A673 (cell line): ENCODE measurements at regions not wholly inside any gene's neighbourhood (a gene's known extent, or its start where the extent isn't known, plus 50 kb on each side); places are given as distances from the start of the nearest gene placed in this dataset.

ENCODE experiments used
- BruUV-seq: library from RNA; stranded (reverse); fragments of 400-500 nt; replicated peaks from 2 replicates; lab custom pipeline; 2021; lab: Mats Ljungman, UMichigan
- CTCF ChIA-PET: fragments of 300-600 bp; sonication (Branson Sonifier 250); formaldehyde crosslinking; loops from one replicate; lab custom pipeline; 2022; ENCODE audit warnings: antibody characterized with exemption; lab: Charles Lee
- POLR2A ChIA-PET: fragments of 300-600 bp; sonication (Branson Sonifier 250); formaldehyde crosslinking; loops from one replicate; lab custom pipeline; 2022; ENCODE audit warnings: antibody characterized with exemption; ENCODE audit not compliant: low non-redundant PET; lab: Charles Lee
- DNase-seq: peaks from one replicate; pipeline ENCODE4 v3.0.0-alpha.2; 2015; ENCODE audit warnings: low spot score
- H3K27ac ChIP-seq: fragments of 200-600 bp; sonication (generic); 2 replicates; pipeline ENCODE4 v1.5.1; 2016; ENCODE audit warnings: mixed run types, low read depth, mild to moderate bottlenecking, mixed read lengths, antibody characterized with exemption, low read length; ENCODE audit not compliant: poor library complexity, severe bottlenecking
- H3K27me3 ChIP-seq: fragments of 200-600 bp; sonication (generic); replicated peaks from 2 replicates; pipeline ENCODE4 v1.6.1; 2017; ENCODE audit warnings: mixed run types, low read depth, mild to moderate bottlenecking, mixed read lengths, antibody characterized with exemption, low read length; ENCODE audit not compliant: insufficient read depth, poor library complexity
- H3K36me3 ChIP-seq: fragments of 200-600 bp; sonication (generic); 2 replicates; pipeline ENCODE4 v1.6.1; 2016; ENCODE audit warnings: mixed run types, mild to moderate bottlenecking, mixed read lengths, antibody characterized with exemption, low read length; ENCODE audit not compliant: insufficient read depth, poor library complexity, severe bottlenecking
- H3K4me1 ChIP-seq: fragments of 200-600 bp; sonication (generic); 2 replicates; pipeline ENCODE4 v1.6.1; 2017; ENCODE audit warnings: mixed run types, mild to moderate bottlenecking, mixed read lengths, antibody characterized with exemption, low read length; ENCODE audit not compliant: insufficient read depth, poor library complexity, severe bottlenecking
- H3K4me3 ChIP-seq: fragments of 200-600 bp; sonication (generic); 2 replicates; pipeline ENCODE4 v1.5.1; 2016; ENCODE audit warnings: low read depth, mixed run types, mild to moderate bottlenecking, mixed read lengths, low read length; ENCODE audit not compliant: poor library complexity, severe bottlenecking
- H3K9me3 ChIP-seq: fragments of 200-600 bp; sonication (generic); 2 replicates; pipeline ENCODE4 v1.6.1; 2016; ENCODE audit warnings: mixed run types, low read depth, mild to moderate bottlenecking, mixed read lengths, antibody characterized with exemption, low read length; ENCODE audit not compliant: poor library complexity, severe bottlenecking
- CTCF ChIP-seq: fragments of 300-800, 200-600 bp; sonication (generic); conservative IDR thresholded peaks from 2 replicates; pipeline ENCODE4 v1.5.1; 2017; ENCODE audit warnings: low read depth, mild to moderate bottlenecking, antibody characterized with exemption, low read length, moderate library complexity, mixed read lengths
- EZH2 ChIP-seq: fragments of 200-600 bp; sonication (generic); IDR thresholded peaks from 2 replicates; pipeline ENCODE4 v1.6.1; 2017; ENCODE audit warnings: borderline replicate concordance, low read depth, mild to moderate bottlenecking, mixed read lengths, antibody characterized with exemption, low read length; ENCODE audit not compliant: poor library complexity, severe bottlenecking
- intact Hi-C: fragments of 100-400 bp; cut with micrococcal nuclease; formaldehyde crosslinking; loops from one replicate; pipeline ENCODE4 v1.10.0; 2022; ENCODE audit not compliant: unreplicated experiment

GRCh38 chr1:30183895-30184294 is 539.5 kb downstream of the MATN1 start:
- CTCF ChIA-PET: no interaction called here
- Histone ChIP-seq H3K27ac (no peak overlapping the region), H3K27me3 (no peaks in the 10 kb centered on the region), H3K36me3 (no peaks in the 10 kb centered on the region), H3K9me3 (no peaks in the 10 kb centered on the region), H3K4me1 (no peaks in the 10 kb centered on the region), H3K4me3 (no peak overlapping the region)
- intact Hi-C loops: no loop called here
- BruUV-seq: no TSS peak
- POLR2A ChIA-PET: no interaction called here
- TF ChIP-seq EZH2 (no peak), CTCF (no peak)
- DNase-seq: no peak

- Histone ChIP-seq H3K27me3 (no peaks in the 10 kb centered on the region), H3K27ac (no peak overlapping the region), H3K36me3 (no peaks in the 10 kb centered on the region), H3K9me3 (no peaks in the 10 kb centered on the region), H3K4me1 (no peaks in the 10 kb centered on the region), H3K4me3 (no peak overlapping the region)
- DNase-seq: no peak
- CTCF ChIA-PET: no interaction called here
- TF ChIP-seq CTCF: no peak
- TF ChIP-seq EZH2: no peak
- POLR2A ChIA-PET: no interaction called here
- no TSS peak for BruUV-seq
- intact Hi-C loops: no loop called here
Measured at GRCh38 chr1:30183006-30183405, 540.4 kb downstream of the MATN1 start.

- BruUV-seq: no TSS peak
- ChIA-PET POLR2A (no interaction called here), CTCF (no interaction called here)
- no peak for DNase-seq
- Histone ChIP-seq H3K4me3 (no peak overlapping the region), H3K9me3 (no peaks in the 10 kb centered on the region), H3K27me3 (no peaks in the 10 kb centered on the region), H3K36me3 (no peaks in the 10 kb centered on the region), H3K27ac (no peak overlapping the region), H3K4me1 (no peaks in the 10 kb centered on the region)
- TF ChIP-seq CTCF: no peak
- intact Hi-C loops: no loop called here
Measured at GRCh38 chr1:30179942-30180543, 543.3 kb downstream of the MATN1 start.
